Vagina (tissue), 2 donors: ENCODE measurements at regions not wholly inside any gene's neighbourhood (a gene's known extent, or its start where the extent isn't known, plus 50 kb on each side); places are given as distances from the start of the nearest gene placed in this dataset.
"Not testable (repeated sequence)": the region's sequence is repeated elsewhere in the genome, so short reads cannot be mapped to it uniquely, and the experiment has no call there.

Source experiments
- DNase-seq, 2 donors: peaks; one replicate each; pipeline ENCODE4 v3.0.0-alpha.2; 2017; ENCODE audit errors: extremely low spot score in 2 of 2
- H3K27ac ChIP-seq: fragments of 200-600 bp; sonication (generic); one replicate; pipeline ENCODE4 v1.5.1; 2019
- H3K27me3 ChIP-seq: fragments of 200-600 bp; sonication (generic); one replicate; pipeline ENCODE4 v1.5.1; 2019
- H3K36me3 ChIP-seq, 2 donors: fragments of 200-600 bp; sonication (generic); one replicate each; pipeline ENCODE4 v1.5.1; 2017 to 2019
- H3K4me1 ChIP-seq: fragments of 200-600 bp; sonication (generic); one replicate; pipeline ENCODE4 v1.5.1; 2019
- H3K4me3 ChIP-seq, 2 donors: fragments of 200-600 bp; sonication (generic); 1 replicate in 1 of 2; 2 replicates in 1 of 2; pipeline ENCODE4 v1.5.1; 2016 to 2019
- H3K9me3 ChIP-seq: fragments of 200-600 bp; sonication (generic); one replicate; pipeline ENCODE4 v1.5.1; 2019
- CTCF ChIP-seq, 3 experiments: fragments of 450-650 bp in 2 of 3; fragments of 200-600 bp in 1 of 3; sonication (generic) in 1 of 3; IDR thresholded peaks; one replicate each; pipeline ENCODE4 v1.5.1; 2017 to 2019; ENCODE audit warnings: antibody characterized with exemption in 3 of 3, mild to moderate bottlenecking in 2 of 3, moderate library complexity in 2 of 3
- POLR2A ChIP-seq, 2 donors: fragments of 450-650 bp; IDR thresholded peaks; one replicate each; pipeline ENCODE4 v1.6.1; 2017; ENCODE audit warnings: antibody characterized with exemption in 2 of 2, mild to moderate bottlenecking in 2 of 2, moderate library complexity in 2 of 2
- POLR2AphosphoS5 ChIP-seq, 2 donors: sonication (generic); formaldehyde crosslinking; IDR thresholded peaks; one replicate each; pipeline ENCODE4 v1.9.0; 2017; ENCODE audit warnings: antibody characterized with exemption in 2 of 2, mild to moderate bottlenecking in 2 of 2, low read depth in 1 of 2; ENCODE audit not compliant: insufficient read depth in 1 of 2
- intact Hi-C: fragments of 100-400 bp; cut with DNase I; formaldehyde crosslinking; loops from one replicate; pipeline ENCODE4 v1.15.1; 2023

GRCh38 chr7:42543953-42544352 is 306.9 kb upstream of the GLI3 start:
- no peak for DNase-seq
- Histone ChIP-seq H3K9me3 (no peaks in the 10 kb centered on the region), H3K27me3 (no peaks in the 10 kb centered on the region), H3K4me3 (no peak overlapping the region), H3K4me1 (no peaks in the 10 kb centered on the region), H3K27ac (no peak overlapping the region), H3K36me3 (no peaks in the 10 kb centered on the region)
- no peak for TF ChIP-seq CTCF (IDR thresholded peaks at IDR 0.05)
- no peak for TF ChIP-seq POLR2AphosphoS5 (IDR thresholded peaks at IDR 0.05; ENCODE audit: insufficient read depth in 1 of 2, low read depth in 1 of 2)
- no peak for TF ChIP-seq POLR2A (IDR thresholded peaks at IDR 0.05)
- intact Hi-C loops, result no loop called here

- intact Hi-C loops, H3K36me3 ChIP-seq, H3K27ac ChIP-seq, H3K4me1 ChIP-seq, DNase-seq, H3K27me3 ChIP-seq, H3K9me3 ChIP-seq, H3K4me3 ChIP-seq: not testable (repeated sequence)
These were observed 305.4 kb upstream of the GLI3 start for GRCh38 chr7:42542446-42542845.

- DNase-seq, result no peak
- no peaks in the 10 kb centered on the region for H3K4me1 ChIP-seq
- no peak overlapping the region for H3K27ac ChIP-seq
- H3K27me3 ChIP-seq, result no peaks in the 10 kb centered on the region
- TF ChIP-seq POLR2A (IDR thresholded peaks at IDR 0.05) (no peak), CTCF (IDR thresholded peaks at IDR 0.05) (no peak), POLR2AphosphoS5 (IDR thresholded peaks at IDR 0.05; ENCODE audit: insufficient read depth in 1 of 2, low read depth in 1 of 2) (no peak)
- no peak overlapping the region for H3K4me3 ChIP-seq
- H3K36me3 ChIP-seq, result no peaks in the 10 kb centered on the region
- intact Hi-C loops, result no loop called here
- no peaks in the 10 kb centered on the region for H3K9me3 ChIP-seq
These were observed 297.4 kb upstream of the GLI3 start for GRCh38 chr7:42534441-42534840.

- no peaks in the 10 kb centered on the region for H3K9me3 ChIP-seq
- H3K4me3 ChIP-seq, result no peak overlapping the region
- intact Hi-C loops, result no loop called here
- DNase-seq, result no peak
- H3K4me1 ChIP-seq, result no peaks in the 10 kb centered on the region
- no peaks in the 10 kb centered on the region for H3K27me3 ChIP-seq
- no peaks in the 10 kb centered on the region for H3K36me3 ChIP-seq
- no peak overlapping the region for H3K27ac ChIP-seq
- no peak for TF ChIP-seq POLR2A (IDR thresholded peaks at IDR 0.05)
- TF ChIP-seq CTCF (IDR thresholded peaks at IDR 0.05), result no peak
- no peak for TF ChIP-seq POLR2AphosphoS5 (IDR thresholded peaks at IDR 0.05; ENCODE audit: insufficient read depth in 1 of 2, low read depth in 1 of 2)
These were observed 290.0 kb upstream of the GLI3 start for GRCh38 chr7:42527004-42527403.

- DNase-seq, result no peak
- H3K27me3 ChIP-seq, result no peaks in the 10 kb centered on the region
- H3K27ac ChIP-seq, result no peak overlapping the region
- H3K4me1 ChIP-seq, result no peaks in the 10 kb centered on the region
- H3K4me3 ChIP-seq, result no peak overlapping the region
- H3K36me3 ChIP-seq, result no peaks in the 10 kb centered on the region
- no peak for TF ChIP-seq POLR2AphosphoS5 (IDR thresholded peaks at IDR 0.05; ENCODE audit: insufficient read depth in 1 of 2, low read depth in 1 of 2)
- TF ChIP-seq POLR2A (IDR thresholded peaks at IDR 0.05), result no peak
- no peak for TF ChIP-seq CTCF (IDR thresholded peaks at IDR 0.05)
- intact Hi-C loops, result no loop called here
- no peaks in the 10 kb centered on the region for H3K9me3 ChIP-seq
These were observed 285.4 kb upstream of the GLI3 start for GRCh38 chr7:42522227-42522991.
